OCI-LY3 (cell line): ENCODE measurements at regions not wholly inside any gene's neighbourhood (a gene's known extent, or its start where the extent isn't known, plus 50 kb on each side); places are given as distances from the start of the nearest gene placed in this dataset.

Experiments used
- CTCF ChIP-seq: fragments of 200-600, 300-600 bp; sonication (generic); IDR thresholded peaks from 2 replicates; pipeline ENCODE4 v1.5.1; 2014; ENCODE audit warnings: antibody characterized with exemption, low read length, low read depth
- EZH2phosphoT487 ChIP-seq: fragments of 200-600 bp; shearing (Covaris generic); IDR thresholded peaks from 2 replicates; pipeline ENCODE4 v1.6.1; 2018; ENCODE audit warnings: antibody characterized with exemption, mixed run types, low read depth

- no peak for TF ChIP-seq CTCF
- TF ChIP-seq EZH2phosphoT487, result no peak
These were observed 1203.9 kb downstream of the TBC1D22A start for GRCh38 chr22:47966316-47966715.
